Esophagus squamous epithelium (tissue), 4 donors: ENCODE measurements at regions not wholly inside any gene's neighbourhood (a gene's known extent, or its start where the extent isn't known, plus 50 kb on each side); places are given as distances from the start of the nearest gene placed in this dataset.

Source experiments
- POLR2A ChIP-seq, 4 donors: fragments of 450-650 bp; IDR thresholded peaks; one replicate each; pipeline ENCODE4 v1.6.1; 2017; ENCODE audit warnings: antibody characterized with exemption in 4 of 4, mild to moderate bottlenecking in 4 of 4, moderate library complexity in 3 of 4
- TF ChIP-seq, protein P1 (sequence below), 6 experiments: fragments of 450-650 bp in 4 of 6; fragments of 200-600 bp in 2 of 6; sonication (generic) in 2 of 6; IDR thresholded peaks; one replicate each; pipeline ENCODE4 v1.5.1; 2016 to 2019; ENCODE audit warnings: antibody characterized with exemption in 6 of 6, mild to moderate bottlenecking in 4 of 6, moderate library complexity in 4 of 6

DNA sequence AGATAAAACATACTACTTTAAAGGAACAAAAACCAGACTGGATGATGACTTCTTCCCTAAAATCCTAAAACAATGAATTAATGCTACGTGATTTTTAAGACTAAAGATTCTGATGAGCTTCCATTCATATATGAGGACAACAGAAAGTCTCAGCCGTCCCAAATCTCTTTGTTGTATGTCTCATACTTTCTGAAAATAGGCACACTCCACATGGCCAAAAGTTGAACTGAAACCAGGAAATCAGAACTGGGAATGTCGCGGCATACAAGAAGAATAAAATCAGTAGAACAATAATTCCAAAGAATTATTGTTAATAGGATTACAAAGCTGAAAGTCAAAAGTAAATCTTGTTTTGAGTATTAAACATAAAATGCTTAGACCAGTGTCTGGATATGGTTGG lies 195.4 kb upstream of the GHITM start:
- TF ChIP-seq, protein P1, sequence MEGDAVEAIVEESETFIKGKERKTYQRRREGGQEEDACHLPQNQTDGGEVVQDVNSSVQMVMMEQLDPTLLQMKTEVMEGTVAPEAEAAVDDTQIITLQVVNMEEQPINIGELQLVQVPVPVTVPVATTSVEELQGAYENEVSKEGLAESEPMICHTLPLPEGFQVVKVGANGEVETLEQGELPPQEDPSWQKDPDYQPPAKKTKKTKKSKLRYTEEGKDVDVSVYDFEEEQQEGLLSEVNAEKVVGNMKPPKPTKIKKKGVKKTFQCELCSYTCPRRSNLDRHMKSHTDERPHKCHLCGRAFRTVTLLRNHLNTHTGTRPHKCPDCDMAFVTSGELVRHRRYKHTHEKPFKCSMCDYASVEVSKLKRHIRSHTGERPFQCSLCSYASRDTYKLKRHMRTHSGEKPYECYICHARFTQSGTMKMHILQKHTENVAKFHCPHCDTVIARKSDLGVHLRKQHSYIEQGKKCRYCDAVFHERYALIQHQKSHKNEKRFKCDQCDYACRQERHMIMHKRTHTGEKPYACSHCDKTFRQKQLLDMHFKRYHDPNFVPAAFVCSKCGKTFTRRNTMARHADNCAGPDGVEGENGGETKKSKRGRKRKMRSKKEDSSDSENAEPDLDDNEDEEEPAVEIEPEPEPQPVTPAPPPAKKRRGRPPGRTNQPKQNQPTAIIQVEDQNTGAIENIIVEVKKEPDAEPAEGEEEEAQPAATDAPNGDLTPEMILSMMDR (IDR thresholded peaks at IDR 0.05), result no peak
- no peak for TF ChIP-seq POLR2A (IDR thresholded peaks at IDR 0.05)
